Left colon (tissue), 2 donors: ENCODE measurements at regions not wholly inside any gene's neighbourhood (a gene's known extent, or its start where the extent isn't known, plus 50 kb on each side); places are given as distances from the start of the nearest gene placed in this dataset.
"Not testable (repeated sequence)": the region's sequence is repeated elsewhere in the genome, so short reads cannot be mapped to it uniquely, and the experiment has no call there.

Experiments used
- ATAC-seq: fragments of 200-7000 bp; cut with Tn5 transposase; one replicate; pipeline ENCODE4 v1.9.1; 2020; ENCODE audit warnings: mild to moderate bottlenecking, moderate library complexity
- DNase-seq, 2 donors: peaks; one replicate each; pipeline ENCODE4 v3.0.0-alpha.2; 2020
- intact Hi-C, 2 donors: fragments of 100-400 bp; cut with DNase I in 1 of 2; cut with micrococcal nuclease in 1 of 2; formaldehyde crosslinking; loops; one replicate each; pipeline versions ENCODE4 v1.11.2 to v1.14.0; 2022; cut with DNase I, micrococcal nuclease
- donor health status: DM: no; HTN: no; CAD: no.
- donor health status: DM: yes; HTN: yes; CAD: no.

GRCh38 chr6:26170951-26171841, 84.0 kb downstream of the HFE start:
- DNase-seq (no peak), ATAC-seq (no peak)
- intact Hi-C loops: no loop called here

- peak; percentile 63 for ATAC-seq
- intact Hi-C loops: no loop called here
- no peak for DNase-seq
These were observed 85.4 kb downstream of the HFE start for GRCh38 chr6:26172608-26172968.

GRCh38 chr6:26173836-26174145, 86.6 kb downstream of the HFE start:
- no peak for ATAC-seq
- DNase-seq: no peak
- intact Hi-C loops: no loop called here

GRCh38 chr6:26175033-26175427, 87.8 kb downstream of the HFE start:
- ATAC-seq (no peak), DNase-seq (no peak)
- intact Hi-C loops: no loop called here

- peak in 1 of 2 donors; percentile 48 for DNase-seq
- ATAC-seq: peak; percentile 14
These were observed 88.4 kb downstream of the HFE start for GRCh38 chr6:26175428-26176181.

GRCh38 chr6:26179675-26180074, 92.4 kb downstream of the HFE start:
- ATAC-seq (no peak), DNase-seq (no peak)
- intact Hi-C loops: no loop called here

More at GRCh38 chr6:26175428-26176181, 88.4 kb downstream of the HFE start:
- intact Hi-C loops: no loop called here

GRCh38 chr6:26180346-26180745, 93.1 kb downstream of the HFE start:
- no peak for DNase-seq
- intact Hi-C loops: no loop called here
- ATAC-seq: no peak

GRCh38 chr6:26183237-26183580, 96.0 kb downstream of the HFE start:
- ATAC-seq: peak; percentile 39
- no peak for DNase-seq
- intact Hi-C loops: no loop called here

- intact Hi-C loops: no loop called here
- peak; percentile 65 to 69 for DNase-seq
- peak; percentile 91 for ATAC-seq
These were observed 96.5 kb downstream of the HFE start for GRCh38 chr6:26183581-26184366.

- ATAC-seq (no peak), DNase-seq (no peak)
- intact Hi-C loops: no loop called here
These were observed 97.2 kb downstream of the HFE start for GRCh38 chr6:26184367-26184891.

- no peak for ATAC-seq
- intact Hi-C loops: no loop called here
- no peak for DNase-seq
These were observed 97.8 kb downstream of the HFE start for GRCh38 chr6:26185004-26185403.

GRCh38 chr6:26185802-26186201, 98.6 kb downstream of the HFE start:
- intact Hi-C loops: no loop called here
- DNase-seq (no peak), ATAC-seq (no peak)

- ATAC-seq (no peak), DNase-seq (no peak)
These were observed 99.4 kb downstream of the HFE start for GRCh38 chr6:26186652-26187051.

GRCh38 chr6:26187292-26187691, 100.1 kb downstream of the HFE start:
- DNase-seq (no peak), ATAC-seq (no peak)
- intact Hi-C loops: no loop called here

More at GRCh38 chr6:26186652-26187051, 99.4 kb downstream of the HFE start:
- intact Hi-C loops: no loop called here

GRCh38 chr6:26187981-26188635, 100.9 kb downstream of the HFE start:
- ATAC-seq (peak; percentile 32), DNase-seq (peak in 1 of 2 donors; percentile 61)
- intact Hi-C loops: no loop called here

- intact Hi-C loops: loop anchor here in 1 of 2 donors (10.0 kb wide), 1 partner anchor 67 kb away; a partner anchor contains a TSS
- not testable (repeated sequence) for ATAC-seq, DNase-seq
These were observed 104.3 kb downstream of the HFE start for GRCh38 chr6:26191512-26191911.

GRCh38 chr6:26193467-26194328, 106.5 kb downstream of the HFE start:
- intact Hi-C loops: loop anchor here in 1 of 2 donors (10.0 kb wide), 1 partner anchor 69 kb away; a partner anchor contains a TSS
- DNase-seq (no peak), ATAC-seq (no peak)

GRCh38 chr6:26194329-26194701, 107.1 kb downstream of the HFE start:
- DNase-seq: no peak
- intact Hi-C loops: loop anchor here in 1 of 2 donors (10.0 kb wide), 1 partner anchor 70 kb away; a partner anchor contains a TSS
- ATAC-seq: no peak
